HUES64 (cell line): ENCODE measurements at regions not wholly inside any gene's neighbourhood (a gene's known extent, or its start where the extent isn't known, plus 50 kb on each side); places are given as distances from the start of the nearest gene placed in this dataset.
"Not testable (repeated sequence)": the region's sequence is repeated elsewhere in the genome, so short reads cannot be mapped to it uniquely, and the experiment has no call there.

Experiments
- H3K27ac ChIP-seq: 2 replicates; pipeline ENCODE4 v1.7.0; 2013; ENCODE audit warnings: low read depth, low read length, inconsistent platforms
- H3K27me3 ChIP-seq: 2 replicates; pipeline ENCODE4 v1.6.1; 2013; ENCODE audit warnings: mild to moderate bottlenecking, low read length; ENCODE audit not compliant: insufficient read depth
- H3K36me3 ChIP-seq: 2 replicates; pipeline ENCODE4 v1.6.1; 2013; ENCODE audit warnings: mild to moderate bottlenecking, low read length; ENCODE audit not compliant: insufficient read depth
- H3K4me1 ChIP-seq: 2 replicates; pipeline ENCODE4 v1.6.1; 2013; ENCODE audit warnings: mild to moderate bottlenecking, low read length, moderate library complexity; ENCODE audit not compliant: insufficient read depth
- H3K4me3 ChIP-seq: 2 replicates; pipeline ENCODE4 v1.5.1; 2013; ENCODE audit warnings: mild to moderate bottlenecking, low read length, moderate library complexity
- H3K9ac ChIP-seq: 2 replicates; pipeline ENCODE4 v1.6.1; 2013; ENCODE audit warnings: mild to moderate bottlenecking, low read depth, low read length
- H3K9me3 ChIP-seq: 2 replicates; pipeline ENCODE4 v1.6.1; 2013; ENCODE audit warnings: low read depth, low read length; ENCODE audit not compliant: insufficient read depth
- WGBS: fragments of 150-250, 120-280 bp; methylation state at CpG from one replicate; pipeline ENCODE4 v1.1.7; 2013; ENCODE audit warnings: missing lambda C conversion rate; 5-methylcytosine and 5-hydroxymethylcytosine counted together

DNA sequence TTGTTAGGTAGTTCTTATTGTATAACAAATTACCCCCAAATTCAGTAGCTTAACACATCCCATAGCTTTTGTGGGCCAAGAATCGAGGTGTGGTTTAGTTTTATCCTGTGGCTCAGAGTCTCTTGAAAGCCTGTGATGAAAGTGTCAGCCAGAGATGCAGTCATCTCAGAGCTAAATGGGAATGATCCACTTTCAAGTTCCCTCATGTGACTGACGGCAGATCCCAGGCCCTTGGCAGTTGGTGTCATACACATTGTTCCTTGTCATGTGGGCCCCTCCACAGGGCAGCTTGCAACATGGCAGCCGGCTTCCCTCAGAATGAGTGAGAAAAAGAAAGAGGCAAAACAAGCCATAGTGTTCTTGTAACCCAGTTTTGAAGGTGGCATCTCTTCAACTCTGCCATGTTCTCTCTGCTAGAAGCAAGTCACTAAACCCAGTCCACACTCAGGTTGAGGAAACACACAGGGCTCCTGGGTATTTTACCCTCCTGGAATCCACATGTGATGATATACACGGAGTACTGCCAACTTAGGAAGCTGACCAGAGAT lies 153.1 kb upstream of the LRRC61 start:
- WGBS, result 100% methylated on average over 1 of the region's 4 CpGs
- H3K9ac ChIP-seq, H3K4me3 ChIP-seq, H3K9me3 ChIP-seq, H3K27ac ChIP-seq, H3K27me3 ChIP-seq, H3K36me3 ChIP-seq, H3K4me1 ChIP-seq: not testable (repeated sequence)

DNA sequence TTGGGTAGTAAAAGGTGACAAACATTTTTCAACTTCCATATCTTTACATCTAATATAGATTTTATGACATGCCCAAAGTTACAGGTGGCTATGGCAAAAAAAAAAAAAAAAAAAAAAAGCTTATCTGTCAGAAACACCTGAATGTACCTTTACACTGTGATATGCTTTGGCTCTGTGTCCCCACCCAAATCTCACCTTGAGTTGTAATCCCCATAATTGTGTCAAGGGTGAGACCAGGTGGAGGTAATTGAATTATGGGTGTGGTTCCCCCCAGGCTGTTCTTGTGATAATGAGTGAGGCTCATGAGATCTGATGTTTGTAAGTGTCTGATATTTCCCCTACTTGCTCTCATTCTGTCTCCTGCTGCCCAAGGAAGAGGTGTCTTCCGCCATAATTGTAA lies 139.6 kb upstream of the LRRC61 start:
- H3K4me3 ChIP-seq, H3K27ac ChIP-seq, H3K9ac ChIP-seq, H3K9me3 ChIP-seq, H3K36me3 ChIP-seq, H3K27me3 ChIP-seq, H3K4me1 ChIP-seq: not testable (repeated sequence)
- WGBS, result no CpG with 5 or more reads among the region's 1 CpG

DNA sequence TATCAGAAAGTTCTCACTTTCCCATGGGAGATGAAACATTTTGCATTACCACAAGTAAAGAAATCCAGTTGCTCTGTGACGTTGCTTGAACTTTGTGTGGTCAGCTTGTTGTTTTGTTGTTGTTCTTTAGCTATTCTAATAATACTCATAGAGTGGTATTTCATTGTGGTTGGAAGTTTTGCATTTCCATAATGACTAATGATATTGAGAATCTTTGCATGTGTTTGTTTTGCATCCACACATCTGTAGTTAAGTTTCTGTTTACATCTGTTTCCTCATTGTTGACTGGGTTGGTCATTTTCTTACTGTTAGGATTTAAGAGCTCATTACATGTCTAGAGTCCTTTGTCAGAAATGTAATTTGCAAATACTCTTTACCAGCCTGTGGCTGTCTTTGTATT lies 133.2 kb upstream of the LRRC61 start:
- H3K27me3 ChIP-seq, H3K27ac ChIP-seq, H3K36me3 ChIP-seq, H3K4me3 ChIP-seq, H3K9ac ChIP-seq, H3K9me3 ChIP-seq, H3K4me1 ChIP-seq: not testable (repeated sequence)
- no CpG with 5 or more reads among the region's 1 CpG for WGBS

DNA sequence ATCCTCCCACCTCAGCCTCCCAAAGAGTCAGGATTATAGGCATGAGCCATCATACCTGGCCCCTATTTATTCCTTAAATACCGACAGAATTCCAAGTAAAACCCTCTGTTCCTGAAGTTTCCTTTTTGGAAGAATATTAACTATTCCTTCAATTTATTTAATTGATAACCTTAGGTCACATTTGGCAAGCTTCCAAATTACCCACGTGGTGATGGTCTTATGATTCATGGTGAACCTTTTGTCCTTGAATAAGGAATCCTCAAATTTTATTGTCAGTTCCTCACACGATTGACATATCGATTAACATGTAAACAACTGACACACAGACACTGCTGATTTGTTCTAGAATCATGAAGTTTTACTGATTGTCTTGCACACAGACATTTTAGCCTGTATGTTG lies 130.6 kb upstream of the LRRC61 start:
- H3K36me3 ChIP-seq, H3K27ac ChIP-seq, H3K4me1 ChIP-seq, H3K9me3 ChIP-seq, H3K9ac ChIP-seq, H3K27me3 ChIP-seq, H3K4me3 ChIP-seq: not testable (repeated sequence)
- WGBS, result 73% methylated on average over 3 of the region's 4 CpGs

DNA sequence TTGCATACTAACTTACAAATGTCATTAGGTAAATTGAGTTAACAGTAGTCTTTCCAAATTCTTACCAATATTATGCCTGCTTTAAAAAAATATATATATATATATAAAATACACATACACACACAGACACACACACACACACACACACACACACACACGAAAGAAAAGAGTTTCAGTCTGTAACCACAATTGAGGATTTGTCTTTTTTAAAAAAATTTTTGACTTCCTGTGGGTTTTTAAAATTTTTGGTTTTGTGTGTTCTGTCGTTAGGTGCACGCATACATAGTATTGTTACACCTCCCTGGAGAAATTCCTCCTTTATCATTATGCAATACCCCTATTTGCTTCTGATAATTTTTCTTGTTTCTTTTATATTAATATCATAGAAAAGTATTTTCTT lies 129.3 kb upstream of the LRRC61 start:
- not testable (repeated sequence) for H3K9me3 ChIP-seq, H3K4me1 ChIP-seq, H3K27ac ChIP-seq, H3K27me3 ChIP-seq, H3K9ac ChIP-seq, H3K4me3 ChIP-seq, H3K36me3 ChIP-seq
- WGBS, result no CpG with 5 or more reads among the region's 3 CpGs
